Gastroesophageal sphincter (tissue), 4 donors: ENCODE measurements at regions not wholly inside any gene's neighbourhood (a gene's known extent, or its start where the extent isn't known, plus 50 kb on each side); places are given as distances from the start of the nearest gene placed in this dataset.

Experiments used
- ATAC-seq: fragments of 150-250 bp; one replicate; pipeline ENCODE4 v1.9.1; 2016; ENCODE audit warnings: mild to moderate bottlenecking, moderate library complexity
- H3K27ac ChIP-seq, 4 donors: fragments of 200-600 bp; sonication (generic) in 3 of 4; 1 replicate in 3 of 4; 2 replicates in 1 of 4; pipeline ENCODE4 v1.5.1; 2016 to 2019
- H3K27me3 ChIP-seq: fragments of 200-600 bp; sonication (generic); one replicate; pipeline ENCODE4 v1.5.1; 2019
- H3K36me3 ChIP-seq, 2 donors: fragments of 200-600 bp; sonication (generic); one replicate each; pipeline ENCODE4 v1.5.1; 2019; ENCODE audit warnings: control low read depth in 1 of 2
- H3K4me1 ChIP-seq, 3 donors: fragments of 200-600 bp; sonication (generic); 1 replicate in 2 of 3; 2 replicates in 1 of 3; pipeline ENCODE4 v1.5.1; 2016 to 2019; ENCODE audit warnings: control low read depth in 2 of 3
- H3K4me3 ChIP-seq, 2 donors: fragments of 200-600 bp; sonication (generic); one replicate each; pipeline ENCODE4 v1.5.1; 2019; ENCODE audit warnings: mild to moderate bottlenecking in 1 of 2, moderate library complexity in 1 of 2
- H3K9me3 ChIP-seq, 3 donors: fragments of 200-600 bp; sonication (generic); one replicate each; pipeline ENCODE4 v1.5.1; 2017 to 2019; ENCODE audit warnings: control low read depth in 2 of 3
- CTCF ChIP-seq, 4 experiments: fragments of 200-600 bp in 2 of 4; fragments of 450-650 bp in 2 of 4; sonication (generic) in 1 of 4; IDR thresholded peaks; one replicate each; pipeline ENCODE4 v1.5.1; 2017 to 2019; ENCODE audit warnings: antibody characterized with exemption in 4 of 4, mild to moderate bottlenecking in 2 of 4, moderate library complexity in 2 of 4
- EP300 ChIP-seq: sonication (generic); formaldehyde crosslinking; IDR thresholded peaks from one replicate; pipeline ENCODE4 v1.6.1; 2017; ENCODE audit warnings: antibody characterized with exemption, mild to moderate bottlenecking
- POLR2A ChIP-seq, 2 donors: fragments of 450-650 bp; IDR thresholded peaks; one replicate each; pipeline ENCODE4 v1.6.1; 2017; ENCODE audit warnings: antibody characterized with exemption in 2 of 2, mild to moderate bottlenecking in 2 of 2, moderate library complexity in 1 of 2
- POLR2AphosphoS5 ChIP-seq: sonication (generic); formaldehyde crosslinking; IDR thresholded peaks from one replicate; pipeline ENCODE4 v1.6.1; 2017; ENCODE audit warnings: antibody characterized with exemption
- WGBS, 2 donors: methylation state at CpG; one replicate each; pipeline ENCODE4 v1.1.5; 2018; ENCODE audit warnings: low coverage in 1 of 2; 5-methylcytosine and 5-hydroxymethylcytosine counted together
- small RNA-seq, 4 donors: library from RNA; depleted of rRNA; stranded (forward); fragments of <200 nt; gene quantifications; one replicate each; pipeline ENCODE3, GENCODE V24; 2016

- no peaks in the 10 kb centered on the region for H3K4me1 ChIP-seq
- 45 to 67% methylated on average over 4 to 6 of the region's 6 CpGs for WGBS, 2 donors
- H3K27me3 ChIP-seq: no peaks in the 10 kb centered on the region
- no peak overlapping the region for H3K4me3 ChIP-seq
- TF ChIP-seq POLR2A (IDR thresholded peaks at IDR 0.05) (no peak), EP300 (no peak), CTCF (IDR thresholded peaks at IDR 0.05) (no peak)
- no peak for ATAC-seq
- H3K9me3 ChIP-seq: no peaks in the 10 kb centered on the region
- H3K36me3 ChIP-seq: no peaks in the 10 kb centered on the region
- H3K27ac ChIP-seq: no peak overlapping the region
Measured at GRCh38 chr7:138400400-138400886, 59.6 kb upstream of the TRIM24 start.

GRCh38 chr7:138402749-138403148, 57.3 kb upstream of the TRIM24 start:
- no peak overlapping the region for H3K4me3 ChIP-seq
- H3K4me1 ChIP-seq: no peaks in the 10 kb centered on the region
- no peaks in the 10 kb centered on the region for H3K36me3 ChIP-seq
- H3K9me3 ChIP-seq: no peaks in the 10 kb centered on the region
- 88% methylated on average over 1 of the region's 1 CpG; no CpG with 5 or more reads in 1 of the 2 donors for WGBS, 2 donors
- H3K27me3 ChIP-seq: no peaks in the 10 kb centered on the region
- TF ChIP-seq EP300 (no peak), CTCF (IDR thresholded peaks at IDR 0.05) (no peak), POLR2A (IDR thresholded peaks at IDR 0.05) (no peak), POLR2AphosphoS5 (no peak)
- ATAC-seq: no peak
- H3K27ac ChIP-seq: no peak overlapping the region

GRCh38 chr7:138405496-138405895, 54.6 kb upstream of the TRIM24 start:
- no peaks in the 10 kb centered on the region for H3K36me3 ChIP-seq
- no peak overlapping the region for H3K4me3 ChIP-seq
- no peaks in the 10 kb centered on the region for H3K9me3 ChIP-seq
- H3K4me1 ChIP-seq: no peaks in the 10 kb centered on the region
- H3K27me3 ChIP-seq: no peaks in the 10 kb centered on the region
- 85 to 100% methylated on average over 1 of the region's 1 CpG for WGBS, 2 donors
- no peak for ATAC-seq
- no peak overlapping the region for H3K27ac ChIP-seq
- no peak for TF ChIP-seq EP300
- TF ChIP-seq POLR2A (IDR thresholded peaks at IDR 0.05): no peak
- TF ChIP-seq CTCF (IDR thresholded peaks at IDR 0.05): no peak
- TF ChIP-seq POLR2AphosphoS5: no peak

GRCh38 chr7:138407792-138408191, 52.3 kb upstream of the TRIM24 start:
- Histone ChIP-seq H3K9me3 (no peaks in the 10 kb centered on the region), H3K4me3 (no peak overlapping the region), H3K4me1 (no peaks in the 10 kb centered on the region), H3K27ac (no peak overlapping the region), H3K27me3 (no peaks in the 10 kb centered on the region), H3K36me3 (no peaks in the 10 kb centered on the region)
- WGBS, 2 donors: 32 to 36% methylated on average over 4 of the region's 4 CpGs
- ATAC-seq: no peak
- no peak for TF ChIP-seq POLR2A (IDR thresholded peaks at IDR 0.05)
- no peak for TF ChIP-seq POLR2AphosphoS5
- no peak for TF ChIP-seq EP300
- no peak for TF ChIP-seq CTCF (IDR thresholded peaks at IDR 0.05)

Small RNA genes lying in the stretch of these regions (small RNA-seq; reads per million reads assigned to genes)
- gene RF00019: 0 reads per million in 4 donors
- gene RF00432: 0 reads per million in 4 donors
